ENCODE measurements at regions not wholly inside any gene's neighbourhood (a gene's known extent, or its start where the extent isn't known, plus 50 kb on each side); places are given as distances from the start of the nearest gene placed in this dataset.
"Not testable (repeated sequence)": the region's sequence is repeated elsewhere in the genome, so short reads cannot be mapped to it uniquely, and the experiment has no call there.

GRCh38 chr9:107778661-107779060 is 289.1 kb upstream of the KLF4 start:
- DNase-seq (ENCODE audit: low spot score) (no peak), FAIRE-seq (no peak), ATAC-seq (no peak)
- ChIA-PET CTCF (ENCODE audit: low intra/inter-chr PET ratio, low total read pairs) (no interaction called here), POLR2A (no interaction called here)
- BruUV-seq (replicated peaks) = no TSS peak
- Histone ChIP-seq H3K27ac (ENCODE audit: extremely low read length, insufficient read depth, low read length) (no peak overlapping the region), H3K4me3 (replicated peaks in 1 of 3; ENCODE audit: insufficient read depth in 1 of 3, low read depth in 2 of 3, low read length in 3 of 3) (no peak overlapping the region), H3K9me3 (ENCODE audit: low read length) (no peaks in the 10 kb centered on the region), H3K9ac (ENCODE audit: insufficient read depth, low read depth, low read length) (no peak overlapping the region), H3K79me2 (ENCODE audit: insufficient read depth, low read length) (no peaks in the 10 kb centered on the region), H4K20me1 (ENCODE audit: insufficient read depth, low read length) (no peaks in the 10 kb centered on the region), H3K4me2 (ENCODE audit: low read depth, low read length) (no peak overlapping the region), H3K4me1 (ENCODE audit: insufficient read depth, low read length) (no peaks in the 10 kb centered on the region), H2AFZ (ENCODE audit: low read length) (no peak overlapping the region), H3K27me3 (ENCODE audit: control insufficient read depth in 1 of 2, insufficient read depth in 2 of 2, low read length in 2 of 2) (no peaks in the 10 kb centered on the region), H3K36me3 (replicated peaks in 1 of 2; ENCODE audit: control insufficient read depth in 1 of 2, insufficient read depth in 2 of 2, low read length in 2 of 2) (no peaks in the 10 kb centered on the region)
- in situ Hi-C loops (cut with HindIII; ENCODE audit: extremely low pct_ligation_motif_present, low pct_unique_long_range_greater_than_20kb) = no loop called here
- intact Hi-C loops (cut with micrococcal nuclease; ENCODE audit: unreplicated experiment) = no loop called here
- WGBS (ENCODE audit: low lambda C conversion rate) = 4% methylated on average over 1 of the region's 1 CpG
- TF ChIP-seq ZNF720 (CRISPR knock-in tag; IDR thresholded peaks at IDR 0.05) (no peak), CBFB (CRISPR knock-in tag; IDR thresholded peaks at IDR 0.05) (no peak), E2F1 (CRISPR knock-in tag; IDR thresholded peaks at IDR 0.05) (no peak), MTA1 (CRISPR knock-in tag; IDR thresholded peaks at IDR 0.05; ENCODE audit: borderline replicate concordance) (no peak)

GRCh38 chr9:107774099-107774498 is 284.5 kb upstream of the KLF4 start:
- CTCF ChIA-PET (ENCODE audit: low intra/inter-chr PET ratio, low total read pairs); FAIRE-seq: not testable (repeated sequence)

More at GRCh38 chr9:107774099-107774498, 284.5 kb upstream of the KLF4 start:
- in situ Hi-C loops (cut with HindIII; ENCODE audit: extremely low pct_ligation_motif_present, low pct_unique_long_range_greater_than_20kb); H3K4me1 ChIP-seq (ENCODE audit: insufficient read depth, low read length); H3K4me2 ChIP-seq (ENCODE audit: low read depth, low read length); H3K4me3 ChIP-seq (replicated peaks in 1 of 3; ENCODE audit: insufficient read depth in 1 of 3, low read depth in 2 of 3, low read length in 3 of 3); ATAC-seq; H3K9ac ChIP-seq (ENCODE audit: insufficient read depth, low read depth, low read length); DNase-seq (ENCODE audit: low spot score); H3K27ac ChIP-seq (ENCODE audit: extremely low read length, insufficient read depth, low read length); H3K27me3 ChIP-seq (ENCODE audit: control insufficient read depth in 1 of 2, insufficient read depth in 2 of 2, low read length in 2 of 2); intact Hi-C loops (cut with micrococcal nuclease; ENCODE audit: unreplicated experiment); H3K79me2 ChIP-seq (ENCODE audit: insufficient read depth, low read length); H4K20me1 ChIP-seq (ENCODE audit: insufficient read depth, low read length); H3K36me3 ChIP-seq (replicated peaks in 1 of 2; ENCODE audit: control insufficient read depth in 1 of 2, insufficient read depth in 2 of 2, low read length in 2 of 2); H3K9me3 ChIP-seq (ENCODE audit: low read length); POLR2A ChIA-PET; H2AFZ ChIP-seq (ENCODE audit: low read length); BruUV-seq (replicated peaks): not testable (repeated sequence)
- WGBS (ENCODE audit: low lambda C conversion rate) = 4% methylated on average over 2 of the region's 2 CpGs

Data from HepG2 (cell line).